Germinal center (tissue), 1 donor: ENCODE measurements at regions not wholly inside any gene's neighbourhood (a gene's known extent, or its start where the extent isn't known, plus 50 kb on each side); places are given as distances from the start of the nearest gene placed in this dataset.
"Not testable (repeated sequence)": the region's sequence is repeated elsewhere in the genome, so short reads cannot be mapped to it uniquely, and the experiment has no call there.

Source experiments
- DNase-seq: peaks from one replicate; pipeline ENCODE4 v3.0.0; 2012; ENCODE audit warnings: mixed read lengths, low spot score

- no peak for DNase-seq
These were observed 116.1 kb upstream of the IL12A start for GRCh38 chr3:159872374-159873109.

GRCh38 chr3:159875116-159875515, 113.5 kb upstream of the IL12A start:
- DNase-seq: no peak

GRCh38 chr3:159877924-159878323, 110.7 kb upstream of the IL12A start:
- no peak for DNase-seq

GRCh38 chr3:159879146-159879545, 109.5 kb upstream of the IL12A start:
- no peak for DNase-seq

- no peak for DNase-seq
These were observed 109.0 kb upstream of the IL12A start for GRCh38 chr3:159879598-159879997.

GRCh38 chr3:159881208-159881607, 107.4 kb upstream of the IL12A start:
- no peak for DNase-seq

GRCh38 chr3:159881828-159882309, 106.8 kb upstream of the IL12A start:
- no peak for DNase-seq

- DNase-seq: no peak
These were observed 106.3 kb upstream of the IL12A start for GRCh38 chr3:159882367-159882766.

- DNase-seq: no peak
These were observed 105.5 kb upstream of the IL12A start for GRCh38 chr3:159882790-159883779.

- peak; percentile 36 for DNase-seq
These were observed 103.8 kb upstream of the IL12A start for GRCh38 chr3:159884661-159885402.

- DNase-seq: no peak
These were observed 102.6 kb upstream of the IL12A start for GRCh38 chr3:159886050-159886449.

GRCh38 chr3:159886530-159886929, 102.1 kb upstream of the IL12A start:
- not testable (repeated sequence) for DNase-seq

GRCh38 chr3:159887168-159887567, 101.5 kb upstream of the IL12A start:
- no peak for DNase-seq

- DNase-seq: no peak
These were observed 100.7 kb upstream of the IL12A start for GRCh38 chr3:159887911-159888310.

GRCh38 chr3:159892171-159892795, 96.4 kb upstream of the IL12A start:
- no peak for DNase-seq

- no peak for DNase-seq
These were observed 95.8 kb upstream of the IL12A start for GRCh38 chr3:159892801-159893200.

GRCh38 chr3:159894386-159894785, 94.2 kb upstream of the IL12A start:
- no peak for DNase-seq

- no peak for DNase-seq
These were observed 93.2 kb upstream of the IL12A start for GRCh38 chr3:159895430-159895829.

- no peak for DNase-seq
These were observed 92.1 kb upstream of the IL12A start for GRCh38 chr3:159896543-159896942.

GRCh38 chr3:159897331-159898075, 91.1 kb upstream of the IL12A start:
- DNase-seq: no peak

GRCh38 chr3:159898147-159898546, 90.5 kb upstream of the IL12A start:
- DNase-seq: no peak
